Prostate gland (tissue), 2 donors: ENCODE measurements at regions not wholly inside any gene's neighbourhood (a gene's known extent, or its start where the extent isn't known, plus 50 kb on each side); places are given as distances from the start of the nearest gene placed in this dataset.

Experiments
- POLR2A ChIP-seq: fragments of 450-650 bp; IDR thresholded peaks from one replicate; pipeline ENCODE4 v1.6.1; 2016; ENCODE audit warnings: antibody characterized with exemption, mild to moderate bottlenecking
- TF ChIP-seq, protein P1 (sequence below), 4 experiments: fragments of 200-600 bp in 2 of 4; fragments of 450-650 bp in 2 of 4; sonication (generic) in 2 of 4; IDR thresholded peaks; 1 replicate in 3 of 4; 2 replicates in 1 of 4; pipeline ENCODE4 v1.5.1; 2016 to 2019; ENCODE audit warnings: antibody characterized with exemption in 4 of 4, mild to moderate bottlenecking in 2 of 4, moderate library complexity in 2 of 4

DNA sequence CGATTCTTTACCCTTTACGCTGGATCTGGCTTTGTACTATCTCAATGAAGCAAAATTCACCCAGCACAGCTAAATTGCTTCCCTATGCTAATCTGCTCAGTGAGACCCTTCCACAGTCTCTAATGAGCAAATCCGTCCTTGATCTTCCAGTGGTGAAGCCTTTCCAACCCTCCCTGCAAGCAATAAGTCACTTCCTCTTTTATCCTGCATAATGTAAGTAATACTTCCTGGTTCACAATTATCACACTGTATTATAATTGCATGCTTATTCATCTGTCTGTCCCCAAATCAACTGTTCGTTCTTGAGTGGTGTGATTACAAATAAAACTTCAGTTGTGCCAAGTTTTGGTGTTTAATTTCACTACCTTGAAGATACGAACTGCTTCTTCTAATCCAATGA lies 404.0 kb downstream of the ADCYAP1 start:
- TF ChIP-seq, protein P1, sequence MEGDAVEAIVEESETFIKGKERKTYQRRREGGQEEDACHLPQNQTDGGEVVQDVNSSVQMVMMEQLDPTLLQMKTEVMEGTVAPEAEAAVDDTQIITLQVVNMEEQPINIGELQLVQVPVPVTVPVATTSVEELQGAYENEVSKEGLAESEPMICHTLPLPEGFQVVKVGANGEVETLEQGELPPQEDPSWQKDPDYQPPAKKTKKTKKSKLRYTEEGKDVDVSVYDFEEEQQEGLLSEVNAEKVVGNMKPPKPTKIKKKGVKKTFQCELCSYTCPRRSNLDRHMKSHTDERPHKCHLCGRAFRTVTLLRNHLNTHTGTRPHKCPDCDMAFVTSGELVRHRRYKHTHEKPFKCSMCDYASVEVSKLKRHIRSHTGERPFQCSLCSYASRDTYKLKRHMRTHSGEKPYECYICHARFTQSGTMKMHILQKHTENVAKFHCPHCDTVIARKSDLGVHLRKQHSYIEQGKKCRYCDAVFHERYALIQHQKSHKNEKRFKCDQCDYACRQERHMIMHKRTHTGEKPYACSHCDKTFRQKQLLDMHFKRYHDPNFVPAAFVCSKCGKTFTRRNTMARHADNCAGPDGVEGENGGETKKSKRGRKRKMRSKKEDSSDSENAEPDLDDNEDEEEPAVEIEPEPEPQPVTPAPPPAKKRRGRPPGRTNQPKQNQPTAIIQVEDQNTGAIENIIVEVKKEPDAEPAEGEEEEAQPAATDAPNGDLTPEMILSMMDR (IDR thresholded peaks at IDR 0.05) = no peak
- TF ChIP-seq POLR2A = no peak
